ENCODE measurements at regions not wholly inside any gene's neighbourhood (a gene's known extent, or its start where the extent isn't known, plus 50 kb on each side); places are given as distances from the start of the nearest gene placed in this dataset.

- DNase-seq (ENCODE audit: low read depth in 2 of 2), result no peak
Measured at GRCh38 chr10:64501807-64502206, 980.6 kb downstream of the REEP3 start.

GRCh38 chr10:64502936-64503335 lies 981.7 kb downstream of the REEP3 start:
- no peak for DNase-seq (ENCODE audit: low read depth in 2 of 2)

- no peak for DNase-seq (ENCODE audit: low read depth in 2 of 2)
Measured at GRCh38 chr10:64503429-64503828, 982.2 kb downstream of the REEP3 start.

- DNase-seq (ENCODE audit: low read depth in 2 of 2), result no peak
Measured at GRCh38 chr10:64505501-64505900, 984.3 kb downstream of the REEP3 start.

GRCh38 chr10:64506963-64507362 lies 985.8 kb downstream of the REEP3 start:
- DNase-seq (ENCODE audit: low read depth in 2 of 2), result no peak

GRCh38 chr10:64507651-64508028 lies 986.4 kb downstream of the REEP3 start:
- DNase-seq (ENCODE audit: low read depth in 2 of 2), result no peak

- no peak for DNase-seq (ENCODE audit: low read depth in 2 of 2)
Measured at GRCh38 chr10:64508029-64508661, 986.9 kb downstream of the REEP3 start.

GRCh38 chr10:64515970-64516699 lies 994.9 kb downstream of the REEP3 start:
- no peak for DNase-seq (ENCODE audit: low read depth in 2 of 2)

GRCh38 chr10:64518456-64518855 lies 997.3 kb downstream of the REEP3 start:
- DNase-seq (ENCODE audit: low read depth in 2 of 2), result no peak

- DNase-seq (ENCODE audit: low read depth in 2 of 2), result no peak
Measured at GRCh38 chr10:64519427-64519826, 998.2 kb downstream of the REEP3 start.

- no peak for DNase-seq (ENCODE audit: low read depth in 2 of 2)
Measured at GRCh38 chr10:64519831-64520230, 998.6 kb downstream of the REEP3 start.

GRCh38 chr10:64523065-64523759 lies 1002.0 kb downstream of the REEP3 start:
- no peak for DNase-seq (ENCODE audit: low read depth in 2 of 2)

- DNase-seq (ENCODE audit: low read depth in 2 of 2), result no peak
Measured at GRCh38 chr10:64528294-64529002, 1007.2 kb downstream of the REEP3 start.

GRCh38 chr10:64529003-64529350 lies 1007.8 kb downstream of the REEP3 start:
- no peak for DNase-seq (ENCODE audit: low read depth in 2 of 2)

GRCh38 chr10:64534616-64535015 lies 1013.4 kb downstream of the REEP3 start:
- no peak for DNase-seq (ENCODE audit: low read depth in 2 of 2)

GRCh38 chr10:64535131-64535867 lies 1014.1 kb downstream of the REEP3 start:
- no peak for DNase-seq (ENCODE audit: low read depth in 2 of 2)

GRCh38 chr10:64537112-64537511 lies 1015.9 kb downstream of the REEP3 start:
- DNase-seq (ENCODE audit: low read depth in 2 of 2), result no peak

GRCh38 chr10:64537928-64538327 lies 1016.7 kb downstream of the REEP3 start:
- DNase-seq (ENCODE audit: low read depth in 2 of 2), result no peak

GRCh38 chr10:64546073-64546472 lies 1024.9 kb downstream of the REEP3 start:
- DNase-seq (ENCODE audit: low read depth in 2 of 2), result no peak

GRCh38 chr10:64547168-64547567 lies 1026.0 kb downstream of the REEP3 start:
- DNase-seq (ENCODE audit: low read depth in 2 of 2), result no peak

- DNase-seq (ENCODE audit: low read depth in 2 of 2), result no peak
Measured at GRCh38 chr10:64555666-64556065, 1034.5 kb downstream of the REEP3 start.
